GM19025 (cell line): ENCODE measurements at regions not wholly inside any gene's neighbourhood (a gene's known extent, or its start where the extent isn't known, plus 50 kb on each side); places are given as distances from the start of the nearest gene placed in this dataset.
"Not testable (repeated sequence)": the region's sequence is repeated elsewhere in the genome, so short reads cannot be mapped to it uniquely, and the experiment has no call there.

Experiments
- ATAC-seq: cut with Tn5 transposase; IDR thresholded peaks from one replicate; pipeline ENCODE4 v1.9.1; 2021; ENCODE audit warnings: mild to moderate bottlenecking, low read depth, moderate library complexity; ENCODE audit not compliant: unreplicated experiment

- ATAC-seq = no peak
Observed at GRCh38 chr13:79898996-79899395, 418.0 kb downstream of the NDFIP2 start.

GRCh38 chr13:79898202-79898826 is 417.4 kb downstream of the NDFIP2 start:
- ATAC-seq = no peak

DNA sequence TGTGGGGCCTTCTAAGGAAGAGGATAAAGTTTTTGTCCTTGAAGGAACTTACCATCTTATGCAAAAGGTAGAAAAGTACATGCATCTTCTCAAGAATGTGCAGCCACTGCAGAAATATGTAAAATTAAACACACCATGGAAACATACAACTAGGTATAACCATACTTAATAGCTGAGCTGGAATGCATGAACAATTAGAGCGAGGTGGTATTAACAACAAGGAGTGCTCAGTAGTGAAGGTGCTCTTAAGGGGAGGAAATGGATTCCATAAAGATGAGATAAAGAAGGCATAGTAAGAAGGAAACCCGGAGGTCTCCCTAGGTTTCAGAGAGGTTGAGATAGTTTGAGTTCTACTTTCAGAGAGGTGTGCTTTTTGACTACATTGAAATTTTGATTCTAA is 415.9 kb downstream of the NDFIP2 start:
- ATAC-seq = no peak

- no peak for ATAC-seq
Observed at GRCh38 chr13:79895416-79895815, 414.5 kb downstream of the NDFIP2 start.

DNA sequence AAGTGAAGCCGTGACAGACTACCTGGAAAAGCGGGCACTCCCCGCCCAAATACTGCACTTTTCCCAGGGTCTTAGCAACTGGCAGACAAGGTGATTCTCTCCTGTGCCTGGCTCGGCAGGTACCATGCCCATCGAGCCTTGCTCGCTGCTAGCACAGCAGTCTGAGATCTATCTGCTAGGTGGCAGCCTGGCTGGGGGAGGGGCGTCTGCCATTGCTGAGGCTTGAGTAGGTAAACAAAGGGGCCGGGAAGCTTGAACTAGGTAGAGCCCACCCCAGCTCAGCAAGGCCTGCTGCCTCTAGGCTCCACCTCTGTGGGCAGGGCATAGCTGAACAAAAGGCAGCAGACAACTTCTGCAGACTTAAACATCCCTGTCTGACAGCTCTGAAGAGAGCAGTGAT is 406.3 kb downstream of the NDFIP2 start:
- not testable (repeated sequence) for ATAC-seq

GRCh38 chr13:79886601-79887000 is 405.6 kb downstream of the NDFIP2 start:
- ATAC-seq = no peak

GRCh38 chr13:79884890-79885289 is 403.9 kb downstream of the NDFIP2 start:
- ATAC-seq = no peak

GRCh38 chr13:79883216-79883615 is 402.3 kb downstream of the NDFIP2 start:
- no peak for ATAC-seq

DNA sequence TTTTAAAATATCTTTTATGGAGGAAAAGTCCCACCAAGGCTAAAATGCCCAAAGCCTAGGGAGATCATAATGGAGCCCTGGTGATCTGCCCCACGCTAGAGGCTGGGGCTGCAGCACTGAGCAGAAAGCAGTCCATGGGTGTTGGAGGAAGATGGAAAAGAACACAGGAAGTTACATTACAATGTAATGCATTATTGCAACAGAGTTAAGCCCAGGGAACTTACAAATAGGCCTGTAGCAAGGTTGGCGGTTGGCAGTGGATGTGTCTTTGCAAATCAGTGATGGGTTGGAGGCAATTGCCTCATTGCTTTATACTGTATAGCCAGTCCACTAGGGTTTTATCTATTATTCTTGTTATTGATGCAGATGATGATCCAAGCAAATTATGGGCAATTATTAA is 399.9 kb downstream of the NDFIP2 start:
- ATAC-seq = no peak

DNA sequence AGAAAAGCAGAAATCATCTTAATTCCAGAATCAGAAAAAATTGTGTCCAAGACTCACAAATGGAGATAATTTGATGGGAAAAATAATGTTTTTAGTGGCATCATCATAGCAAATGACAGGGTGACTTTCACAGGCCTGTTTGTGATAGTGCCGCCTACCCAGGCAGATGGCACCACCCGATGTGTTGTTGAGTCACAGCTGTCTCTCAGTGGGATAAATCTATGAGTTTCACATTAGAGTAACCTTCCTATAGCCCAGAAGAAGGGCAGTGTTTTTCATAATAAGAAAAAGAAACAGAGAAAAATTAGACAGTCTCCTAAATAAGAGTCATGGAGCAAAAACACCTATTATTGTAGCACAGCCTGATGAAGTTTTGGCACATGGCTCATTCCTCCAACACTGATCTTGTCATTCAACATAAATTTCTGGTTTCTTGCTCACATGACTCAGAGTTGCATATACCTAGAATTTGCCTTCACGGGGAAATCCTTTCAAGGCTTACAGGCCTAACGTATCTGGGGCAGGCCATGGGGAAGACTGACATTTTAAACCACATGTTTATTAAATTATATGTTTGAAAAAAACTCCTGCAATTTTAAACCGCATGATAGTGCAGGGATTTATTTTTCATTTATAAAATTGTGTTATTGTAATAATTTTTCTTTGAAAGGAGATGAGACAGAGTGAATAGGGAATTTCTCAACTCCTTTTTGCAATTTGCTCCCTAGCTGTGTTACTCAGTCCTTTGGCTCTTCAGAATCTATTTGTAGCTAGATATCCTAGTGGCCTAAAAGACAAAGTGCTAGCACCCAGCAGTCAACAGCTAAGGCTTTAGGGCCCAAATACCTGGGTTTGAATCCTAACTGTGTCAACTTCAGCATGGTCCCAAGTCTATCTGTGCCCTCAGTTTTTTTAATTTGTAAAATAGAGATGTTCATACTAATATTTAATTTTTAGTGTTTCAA is 393.7 kb downstream of the NDFIP2 start:
- no peak for ATAC-seq

DNA sequence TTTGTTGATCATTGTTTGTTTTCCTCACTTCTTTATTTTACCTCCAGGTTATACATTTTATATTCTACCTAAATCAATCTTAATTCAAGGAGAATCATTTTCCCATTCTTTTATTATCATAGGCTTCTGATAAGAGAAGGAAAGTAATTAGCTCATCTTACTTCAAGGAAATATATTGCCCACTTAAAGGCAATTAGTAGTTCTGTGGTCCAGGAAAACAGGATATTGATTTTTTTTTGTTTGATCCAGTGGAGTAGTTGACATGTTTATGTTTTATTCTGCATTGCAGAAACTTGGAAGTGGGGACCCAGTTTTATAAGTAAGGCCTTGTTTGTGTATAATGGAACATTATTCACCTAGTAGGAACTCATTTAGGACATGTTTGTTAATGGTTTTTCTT is 390.6 kb downstream of the NDFIP2 start:
- ATAC-seq = no peak

DNA sequence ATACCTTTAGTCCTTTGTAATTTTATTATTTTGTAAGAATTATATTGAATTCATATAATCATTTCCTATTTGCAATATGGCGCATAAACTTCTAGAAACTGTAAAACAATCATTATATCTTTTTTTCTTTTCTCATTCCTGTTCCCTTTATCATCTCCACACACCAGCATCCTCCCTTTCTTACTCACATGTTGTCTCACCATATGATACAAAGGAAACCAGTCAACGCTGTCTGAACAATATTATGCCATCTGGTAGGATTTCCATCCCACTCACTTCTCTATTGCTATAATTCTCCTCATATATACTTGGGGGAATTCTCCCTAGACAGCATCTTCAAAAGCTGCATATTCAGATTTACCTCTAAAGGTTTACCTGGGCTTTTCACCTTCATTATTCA is 389.8 kb downstream of the NDFIP2 start:
- ATAC-seq = no peak

- ATAC-seq = no peak
Observed at GRCh38 chr13:79870123-79870522, 389.2 kb downstream of the NDFIP2 start.

GRCh38 chr13:79869326-79869725 is 388.4 kb downstream of the NDFIP2 start:
- ATAC-seq = no peak

DNA sequence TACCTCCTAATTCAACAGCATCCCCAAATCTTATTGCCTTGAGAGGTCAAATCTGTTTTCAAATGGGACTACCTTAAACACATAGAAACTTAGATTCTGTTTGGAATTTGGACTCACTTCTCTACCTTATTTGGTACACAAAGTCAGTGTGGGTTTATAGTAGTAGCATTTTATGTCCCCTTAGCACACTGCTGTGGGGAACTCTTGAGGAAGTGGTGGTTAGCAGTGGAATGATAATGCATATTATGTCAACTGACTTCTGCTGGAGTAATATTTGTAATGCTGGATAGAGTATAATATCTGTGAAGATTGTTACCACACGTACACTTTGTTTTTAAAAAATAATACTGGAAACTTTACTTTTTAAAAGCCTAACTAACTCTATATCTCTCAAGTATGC is 386.3 kb downstream of the NDFIP2 start:
- no peak for ATAC-seq

- ATAC-seq = no peak
Observed at GRCh38 chr13:79866436-79866835, 385.5 kb downstream of the NDFIP2 start.

- ATAC-seq = no peak
Observed at GRCh38 chr13:79862515-79862914, 381.6 kb downstream of the NDFIP2 start.

DNA sequence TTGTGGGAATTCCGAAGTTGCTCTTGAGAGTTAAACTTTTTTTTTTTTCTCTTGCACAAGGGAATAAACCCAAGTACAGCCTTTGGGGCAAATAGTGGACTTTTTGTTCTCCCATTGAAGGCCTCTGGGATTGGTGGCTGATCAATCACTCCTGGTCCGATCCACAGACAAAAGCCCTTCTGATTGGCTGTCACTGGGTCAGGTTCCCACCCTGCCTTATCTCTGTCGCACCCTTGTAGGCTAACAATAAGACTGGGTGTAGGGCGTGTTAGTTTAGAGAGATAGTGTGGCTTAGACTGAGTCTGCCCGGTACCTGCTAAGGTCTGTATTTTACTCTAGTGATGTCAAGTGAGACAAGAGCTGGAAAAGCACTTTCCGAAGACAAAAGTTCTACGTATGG is 380.8 kb downstream of the NDFIP2 start:
- ATAC-seq = no peak

GRCh38 chr13:79860791-79861190 is 379.8 kb downstream of the NDFIP2 start:
- ATAC-seq = no peak

DNA sequence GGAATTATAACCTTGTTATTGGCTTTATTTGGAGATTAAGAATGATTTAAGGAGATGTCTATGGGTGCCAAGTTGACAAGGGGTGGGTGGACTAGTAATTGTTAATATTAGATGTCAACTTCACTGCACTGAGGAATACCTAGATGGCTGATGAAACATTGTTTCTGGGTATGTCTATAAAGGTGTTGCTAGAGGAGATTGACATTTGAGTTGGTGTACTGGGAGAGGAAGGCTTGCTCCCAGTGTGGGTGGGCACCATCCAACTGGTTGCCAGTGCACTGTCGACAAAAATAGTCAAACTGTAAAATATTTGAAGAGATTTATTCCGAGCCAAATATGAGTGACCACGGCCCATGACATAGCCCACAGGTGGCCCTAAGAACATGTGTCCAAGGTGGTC is 378.8 kb downstream of the NDFIP2 start:
- no peak for ATAC-seq

GRCh38 chr13:79853251-79853650 is 372.3 kb downstream of the NDFIP2 start:
- ATAC-seq = no peak

DNA sequence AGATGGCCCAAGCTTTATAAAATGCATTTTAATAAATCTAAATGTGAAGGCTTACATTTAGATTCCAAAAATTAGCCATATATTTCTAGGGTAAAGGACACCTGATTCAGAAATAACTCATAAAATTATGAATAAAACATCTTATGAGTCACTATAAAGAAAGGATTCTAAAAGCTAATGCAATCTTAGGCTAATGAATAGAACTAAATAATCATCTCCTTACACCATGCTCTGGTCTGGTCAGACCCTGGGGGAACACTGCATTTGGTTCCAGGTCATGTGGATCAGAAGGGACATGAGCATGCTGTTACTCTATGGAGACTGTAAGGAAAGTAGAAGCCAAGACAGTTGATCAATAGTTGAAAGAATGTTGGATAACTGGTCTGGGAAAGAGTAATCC is 370.4 kb downstream of the NDFIP2 start:
- ATAC-seq = no peak
